H1 (cell line): ENCODE measurements at regions not wholly inside any gene's neighbourhood (a gene's known extent, or its start where the extent isn't known, plus 50 kb on each side); places are given as distances from the start of the nearest gene placed in this dataset.

Experiments used
- CTCF ChIA-PET: fragments of 300-600 bp; sonication (Branson Sonifier 250); formaldehyde crosslinking; loops from one replicate; lab custom pipeline; 2021; ENCODE audit not compliant: partially characterized antibody; lab: Charles Lee
- POLR2A ChIA-PET: fragments of 300-600 bp; sonication (Branson Sonifier 250); formaldehyde crosslinking; loops from one replicate; lab custom pipeline; 2021; ENCODE audit warnings: inconsistent platforms; ENCODE audit not compliant: partially characterized antibody; lab: Charles Lee
- DNase-seq, 2 experiments: peaks; one replicate each; pipeline versions ENCODE4 v3.0.0 to v3.0.0-alpha.2; 2010 to 2022; ENCODE audit warnings: low spot score in 2 of 2, low read depth in 1 of 2, mixed read lengths in 1 of 2
- FAIRE-seq: peaks from 2 replicates; lab custom pipeline; 2011; peaks lifted over from hg19 to GRCh38; lab: Jason Lieb, UNC
- H2AFZ ChIP-seq: 2 replicates; pipeline ENCODE4 v1.8.1; 2012; ENCODE audit warnings: low read length, inconsistent platforms
- H2AK5ac ChIP-seq: 2 replicates; pipeline ENCODE4 v1.6.1; 2013; ENCODE audit warnings: low read depth, low read length
- H2BK120ac ChIP-seq: replicated peaks from 2 replicates; pipeline ENCODE3; 2013; ENCODE audit warnings: low read depth, low read length, inconsistent platforms
- H2BK12ac ChIP-seq: 2 replicates; pipeline ENCODE4 v1.6.1; 2013; ENCODE audit warnings: low read depth, low read length
- H2BK15ac ChIP-seq: 2 replicates; pipeline ENCODE4 v1.6.1; 2013; ENCODE audit warnings: low read length
- H2BK20ac ChIP-seq: 2 replicates; pipeline ENCODE4 v1.6.1; 2013; ENCODE audit warnings: low read length
- H2BK5ac ChIP-seq: 2 replicates; pipeline ENCODE4 v1.6.1; 2013; ENCODE audit warnings: low read depth, low read length
- H3K14ac ChIP-seq: 2 replicates; pipeline ENCODE4 v1.6.1; 2013; ENCODE audit warnings: inconsistent platforms; ENCODE audit not compliant: insufficient read length
- H3K18ac ChIP-seq: 2 replicates; pipeline ENCODE4 v1.6.1; 2013; ENCODE audit warnings: low read length; ENCODE audit errors: extremely low read depth
- H3K23ac ChIP-seq: 2 replicates; pipeline ENCODE4 v1.6.1; 2013; ENCODE audit warnings: inconsistent platforms; ENCODE audit not compliant: insufficient read length
- H3K23me2 ChIP-seq: 2 replicates; pipeline ENCODE4 v1.6.1; 2013; ENCODE audit warnings: low read depth, low read length
- H3K27ac ChIP-seq: 2 replicates; pipeline ENCODE4 v1.6.1; 2011; ENCODE audit warnings: low read depth, low read length, inconsistent platforms
- H3K27me3 ChIP-seq, 4 experiments: replicated peaks in 1 of 4; 1 replicate in 1 of 4; 2 replicates in 3 of 4; pipeline versions ENCODE4 v1.6.1 to v1.8.1; 2011 to 2013; ENCODE audit warnings: low read length in 3 of 4, mild to moderate bottlenecking in 3 of 4, inconsistent platforms in 2 of 4, mixed read lengths in 2 of 4, moderate library complexity in 1 of 4; ENCODE audit not compliant: control insufficient read depth in 3 of 4, insufficient read depth in 3 of 4; ENCODE audit errors: extremely low read depth in 1 of 4
- H3K36me3 ChIP-seq, 4 experiments: 2 replicates each; pipeline versions ENCODE4 v1.6.1 to v1.8.1; 2011 to 2013; ENCODE audit warnings: mild to moderate bottlenecking in 4 of 4, low read length in 3 of 4, moderate library complexity in 2 of 4, control low read depth in 1 of 4, inconsistent platforms in 1 of 4; ENCODE audit not compliant: insufficient read depth in 4 of 4, control insufficient read depth in 2 of 4
- H3K4ac ChIP-seq: replicated peaks from 2 replicates; pipeline ENCODE3; 2013; ENCODE audit warnings: low read length, low read depth, mixed read lengths, inconsistent platforms; ENCODE audit not compliant: insufficient read length
- H3K4me1 ChIP-seq, 4 experiments: replicated peaks in 1 of 4; 1 replicate in 1 of 4; 2 replicates in 3 of 4; pipeline versions ENCODE4 v1.6.1 to v1.8.1; 2011 to 2013; ENCODE audit warnings: low read length in 3 of 4, inconsistent platforms in 2 of 4, mixed read lengths in 1 of 4; ENCODE audit not compliant: insufficient read depth in 4 of 4, control insufficient read depth in 3 of 4
- H3K4me2 ChIP-seq, 2 experiments: 2 replicates each; pipeline versions ENCODE4 v1.6.1 to v1.8.1; 2011 to 2013; ENCODE audit warnings: low read depth in 2 of 2, low read length in 2 of 2, control low read depth in 1 of 2, inconsistent platforms in 1 of 2, mild to moderate bottlenecking in 1 of 2; ENCODE audit not compliant: insufficient read depth in 1 of 2
- H3K4me3 ChIP-seq, 4 experiments: fragments of 200-600, 300-600 bp in 1 of 4; sonication (generic), shearing (Covaris generic), sonication (Bioruptor Twin) in 1 of 4; 2 replicates each; pipeline versions ENCODE4 v1.5.1 to v1.8.1; 2011 to 2016; ENCODE audit warnings: low read length in 4 of 4, low read depth in 3 of 4, control low read depth in 2 of 4, inconsistent platforms in 2 of 4, mild to moderate bottlenecking in 2 of 4, mixed read lengths in 1 of 4, moderate library complexity in 1 of 4; ENCODE audit not compliant: insufficient read depth in 2 of 4; ENCODE audit errors: extremely low read depth in 1 of 4
- H3K56ac ChIP-seq: replicated peaks from 2 replicates; pipeline ENCODE3; 2013; ENCODE audit warnings: low read depth, mild to moderate bottlenecking, mixed read lengths, low read length, inconsistent platforms; ENCODE audit not compliant: insufficient read length
- H3K79me1 ChIP-seq: 2 replicates; pipeline ENCODE4 v1.6.1; 2013; ENCODE audit warnings: low read depth, low read length, control low read depth
- H3K79me2 ChIP-seq, 2 experiments: 2 replicates each; pipeline versions ENCODE4 v1.6.1 to v1.8.1; 2012 to 2013; ENCODE audit warnings: low read length in 2 of 2, mild to moderate bottlenecking in 2 of 2, inconsistent platforms in 1 of 2; ENCODE audit not compliant: insufficient read depth in 2 of 2, control insufficient read depth in 1 of 2
- H3K9ac ChIP-seq, 4 experiments: replicated peaks in 1 of 4; 1 replicate in 1 of 4; 2 replicates in 3 of 4; pipeline versions ENCODE4 v1.6.1 to v1.8.1; 2011 to 2013; ENCODE audit warnings: low read depth in 3 of 4, low read length in 3 of 4, control low read depth in 2 of 4, mild to moderate bottlenecking in 2 of 4, moderate library complexity in 2 of 4, inconsistent platforms in 1 of 4; ENCODE audit errors: extremely low read depth in 1 of 4
- H3K9me3 ChIP-seq, 2 experiments: 2 replicates each; pipeline versions ENCODE4 v1.6.1 to v1.8.1; 2012 to 2013; ENCODE audit warnings: mild to moderate bottlenecking in 2 of 2, moderate library complexity in 2 of 2, control low read depth in 1 of 2, inconsistent platforms in 1 of 2, low read depth in 1 of 2, low read length in 1 of 2, mixed read lengths in 1 of 2; ENCODE audit not compliant: insufficient read depth in 2 of 2
- H4K20me1 ChIP-seq, 2 experiments: replicated peaks in 1 of 2; 2 replicates each; pipeline versions ENCODE3 to v1.8.1; 2011 to 2013; ENCODE audit warnings: inconsistent platforms in 2 of 2, low read length in 2 of 2, mild to moderate bottlenecking in 1 of 2; ENCODE audit not compliant: insufficient read depth in 2 of 2, control insufficient read depth in 1 of 2
- H4K5ac ChIP-seq: 2 replicates; pipeline ENCODE4 v1.6.1; 2013; ENCODE audit warnings: low read length, low read depth, mixed read lengths, inconsistent platforms; ENCODE audit not compliant: insufficient read length
- H4K8ac ChIP-seq: 2 replicates; pipeline ENCODE4 v1.8.0; 2013; ENCODE audit warnings: mild to moderate bottlenecking, moderate library complexity, low read length, inconsistent platforms; ENCODE audit not compliant: insufficient read depth; ENCODE audit errors: extremely low read depth
- H4K91ac ChIP-seq: replicated peaks from 2 replicates; pipeline ENCODE3; 2013; ENCODE audit warnings: low read length, mixed read lengths, inconsistent platforms; ENCODE audit not compliant: insufficient read length
- CHD2 ChIP-seq: IDR thresholded peaks from 2 replicates; pipeline ENCODE4 v1.6.1; 2012; ENCODE audit warnings: low read length, improper control_type of control experiment
- GTF2F1 ChIP-seq: IDR thresholded peaks from 2 replicates; pipeline ENCODE4 v1.6.1; 2012; ENCODE audit warnings: low read depth, low read length, improper control_type of control experiment, borderline replicate concordance
- KDM4A ChIP-seq: IDR thresholded peaks from one replicate; pipeline ENCODE4 v1.7.1; 2012; ENCODE audit warnings: low read depth, mild to moderate bottlenecking, moderate library complexity, low read length, inconsistent platforms; ENCODE audit not compliant: severe bottlenecking
- RAD21 ChIP-seq, 2 experiments: IDR thresholded peaks in 1 of 2; conservative IDR thresholded peaks in 1 of 2; 2 replicates each; pipeline ENCODE4 v1.6.1; 2011; ENCODE audit warnings: low read depth in 2 of 2, low read length in 2 of 2, improper control_type of control experiment in 1 of 2, inconsistent platforms in 1 of 2, mild to moderate bottlenecking in 1 of 2, moderate library complexity in 1 of 2
- SIN3A ChIP-seq, 2 experiments: IDR thresholded peaks in 1 of 2; conservative IDR thresholded peaks in 1 of 2; 2 replicates each; pipeline ENCODE4 v1.6.1; 2011 to 2012; ENCODE audit warnings: low read length in 2 of 2, improper control_type of control experiment in 1 of 2, low read depth in 1 of 2, mild to moderate bottlenecking in 1 of 2
- SIX5 ChIP-seq: IDR thresholded peaks from 2 replicates; pipeline ENCODE4 v1.6.1; 2011; ENCODE audit warnings: mild to moderate bottlenecking, low read depth, low read length
- TBP ChIP-seq: IDR thresholded peaks from 2 replicates; pipeline ENCODE4 v1.6.1; 2011; ENCODE audit warnings: low read depth, low read length, improper control_type of control experiment
- WGBS, 2 experiments: shearing (Covaris generic) in 1 of 2; methylation state at CpG; one replicate each; pipeline versions ENCODE4 v1.1.6 to v1.1.7; 2013 to 2015; ENCODE audit warnings: low lambda C conversion rate in 2 of 2, mixed read lengths in 2 of 2, inconsistent platforms in 1 of 2, low coverage in 1 of 2, missing lambda C conversion rate in 1 of 2; ENCODE audit not compliant: insufficient replicate concordance in 2 of 2, insufficient coverage in 1 of 2, insufficient read length in 1 of 2; ENCODE audit errors: extremely low coverage in 1 of 2, missing lambda C conversion rate in 1 of 2; 5-methylcytosine and 5-hydroxymethylcytosine counted together
- TF ChIP-seq, protein P1 (sequence below), 3 experiments: IDR thresholded peaks; 1 replicate in 2 of 3; 2 replicates in 1 of 3; pipeline versions ENCODE4 v1.5.1 to v1.6.1; 2011; ENCODE audit warnings: low read length in 3 of 3, mild to moderate bottlenecking in 3 of 3, inconsistent platforms in 2 of 3, low read depth in 1 of 3, moderate library complexity in 1 of 3; ENCODE audit not compliant: insufficient read depth in 1 of 3; ENCODE audit errors: control extremely low read depth in 1 of 3

DNA sequence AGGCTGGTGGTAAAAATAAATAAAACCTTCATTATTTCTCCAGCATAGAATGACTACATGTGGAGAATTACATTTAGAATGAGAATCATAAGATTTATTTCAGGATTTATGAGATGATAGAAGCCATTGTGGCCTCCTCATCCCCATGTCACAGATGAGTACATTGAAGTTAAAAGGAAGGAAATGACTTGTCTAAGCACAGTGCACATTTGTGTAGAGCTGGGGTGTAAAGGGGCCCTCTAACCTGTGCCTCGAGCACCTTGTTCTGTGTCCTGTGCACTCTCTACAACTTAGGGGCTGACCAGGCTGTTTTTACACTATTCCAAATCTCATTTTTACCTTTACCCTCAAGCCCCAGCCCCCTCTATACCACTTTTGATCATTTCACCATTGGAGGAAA is 179.4 kb downstream of the RHOU start:
- Histone ChIP-seq H2BK5ac (no peak overlapping the region), H3K4ac (no peak overlapping the region), H3K23me2 (no peaks in the 10 kb centered on the region), H2BK120ac (no peak overlapping the region), H3K14ac (no peak overlapping the region), H3K27ac (no peak overlapping the region), H3K18ac (no peak overlapping the region), H4K91ac (no peak overlapping the region), H3K36me3 (no peaks in the 10 kb centered on the region), H2BK15ac (no peak overlapping the region), H4K5ac (no peak overlapping the region), H3K79me1 (no peaks in the 10 kb centered on the region), H2BK20ac (no peak overlapping the region), H2AK5ac (no peak overlapping the region), H2AFZ (no peak overlapping the region), H3K4me1 (peaks cover 4 to 9% (median 6%) of the 10 kb centered on the region in 4 experiments; a peak in 5 of 7 replicates), H4K8ac (no peak overlapping the region), H3K56ac (no peak overlapping the region), H3K9ac (no peak overlapping the region), H3K27me3 (no peaks in the 10 kb centered on the region), H3K9me3 (peaks cover 0 to 2% of the 10 kb centered on the region in 2 experiments; a peak in 1 of 4 replicates), H2BK12ac (no peak overlapping the region), H3K4me3 (no peak overlapping the region), H3K23ac (no peak overlapping the region), H4K20me1 (no peaks in the 10 kb centered on the region), H3K79me2 (no peaks in the 10 kb centered on the region), H3K4me2 (no peak overlapping the region)
- TF ChIP-seq CHD2 (no peak), KDM4A (no peak), SIN3A (conservative IDR thresholded peaks at IDR 0.05 in 1 of 2, IDR thresholded peaks at IDR 0.05 in 1 of 2; ENCODE audit: low read depth in 1 of 2, low read length in 2 of 2) (no peak), RAD21 (IDR thresholded peaks at IDR 0.05 in 1 of 2, conservative IDR thresholded peaks at IDR 0.05 in 1 of 2; ENCODE audit: low read depth in 2 of 2, low read length in 2 of 2) (no peak), TBP (no peak), GTF2F1 (no peak), SIX5 (no peak)
- TF ChIP-seq, protein P1, sequence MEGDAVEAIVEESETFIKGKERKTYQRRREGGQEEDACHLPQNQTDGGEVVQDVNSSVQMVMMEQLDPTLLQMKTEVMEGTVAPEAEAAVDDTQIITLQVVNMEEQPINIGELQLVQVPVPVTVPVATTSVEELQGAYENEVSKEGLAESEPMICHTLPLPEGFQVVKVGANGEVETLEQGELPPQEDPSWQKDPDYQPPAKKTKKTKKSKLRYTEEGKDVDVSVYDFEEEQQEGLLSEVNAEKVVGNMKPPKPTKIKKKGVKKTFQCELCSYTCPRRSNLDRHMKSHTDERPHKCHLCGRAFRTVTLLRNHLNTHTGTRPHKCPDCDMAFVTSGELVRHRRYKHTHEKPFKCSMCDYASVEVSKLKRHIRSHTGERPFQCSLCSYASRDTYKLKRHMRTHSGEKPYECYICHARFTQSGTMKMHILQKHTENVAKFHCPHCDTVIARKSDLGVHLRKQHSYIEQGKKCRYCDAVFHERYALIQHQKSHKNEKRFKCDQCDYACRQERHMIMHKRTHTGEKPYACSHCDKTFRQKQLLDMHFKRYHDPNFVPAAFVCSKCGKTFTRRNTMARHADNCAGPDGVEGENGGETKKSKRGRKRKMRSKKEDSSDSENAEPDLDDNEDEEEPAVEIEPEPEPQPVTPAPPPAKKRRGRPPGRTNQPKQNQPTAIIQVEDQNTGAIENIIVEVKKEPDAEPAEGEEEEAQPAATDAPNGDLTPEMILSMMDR (IDR thresholded peaks at IDR 0.05; ENCODE audit: control extremely low read depth in 1 of 3, insufficient read depth in 1 of 3, low read depth in 1 of 3, low read length in 3 of 3): no peak
- DNase-seq: no peak
- ChIA-PET CTCF (interaction anchor here (1.4 kb wide), 1 partner anchor 16 kb away, joined by 5 read pairs; no protein-coding TSS in a partner anchor), POLR2A (no interaction called here)
- FAIRE-seq: no peak
- 90% methylated on average over 1 of the region's 1 CpG; no CpG with 5 or more reads in 1 of the 2 experiments for WGBS, 2 experiments
